ENCODE measurements at regions not wholly inside any gene's neighbourhood (a gene's known extent, or its start where the extent isn't known, plus 50 kb on each side); places are given as distances from the start of the nearest gene placed in this dataset.
"Not testable (repeated sequence)": the region's sequence is repeated elsewhere in the genome, so short reads cannot be mapped to it uniquely, and the experiment has no call there.

- Histone ChIP-seq H3K4me1 (peaks cover 0 to 23% (median 5%) of the 10 kb centered on the region in 3 donors), H3K36me3 (no peaks in the 10 kb centered on the region), H3K27ac (no peak overlapping the region), H3K27me3 (no peaks in the 10 kb centered on the region), H3K4me3 (no peak overlapping the region), H3K9me3 (no peaks in the 10 kb centered on the region)
- no peak for TF ChIP-seq CTCF (IDR thresholded peaks at IDR 0.05)
- intact Hi-C loops (cut with DNase I): no loop called here
- 50 to 51% methylated on average over 4 of the region's 4 CpGs for WGBS, 2 donors
- ATAC-seq: peak in 3 of 4 donors; percentile 34 to 79 (median 37)
- DNase-seq: no peak
- FAIRE-seq: no peak
Measured at GRCh38 chr6:109255946-109256640, 126.2 kb downstream of the CD164 start.

GRCh38 chr6:109255087-109255486 is 127.2 kb downstream of the CD164 start:
- WGBS, 2 donors: 90 to 97% methylated on average over 5 of the region's 5 CpGs
- FAIRE-seq (no peak), ATAC-seq (no peak), DNase-seq (no peak)
- Histone ChIP-seq H3K36me3 (no peaks in the 10 kb centered on the region), H3K27ac (no peak overlapping the region), H3K27me3 (no peaks in the 10 kb centered on the region), H3K9me3 (no peaks in the 10 kb centered on the region), H3K4me3 (no peak overlapping the region), H3K4me1 (peaks cover 0 to 23% (median 5%) of the 10 kb centered on the region in 3 donors)
- intact Hi-C loops (cut with DNase I): no loop called here
- no peak for TF ChIP-seq CTCF (IDR thresholded peaks at IDR 0.05)

GRCh38 chr6:109253366-109253765 is 128.9 kb downstream of the CD164 start:
- Histone ChIP-seq H3K36me3 (no peaks in the 10 kb centered on the region), H3K9me3 (no peaks in the 10 kb centered on the region), H3K4me1 (peaks cover 0 to 16% (median 5%) of the 10 kb centered on the region in 3 donors), H3K4me3 (no peak overlapping the region), H3K27me3 (no peaks in the 10 kb centered on the region), H3K27ac (peak overlapping the region in 1 of 4 donors; percentile 17)
- FAIRE-seq (no peak), ATAC-seq (no peak), DNase-seq (no peak)
- no peak for TF ChIP-seq CTCF (IDR thresholded peaks at IDR 0.05)
- intact Hi-C loops (cut with DNase I): no loop called here

GRCh38 chr6:109252261-109253041 is 129.8 kb downstream of the CD164 start:
- Histone ChIP-seq H3K27ac (peak overlapping the region in 2 of 4 donors; percentile 17 to 36), H3K9me3 (no peaks in the 10 kb centered on the region), H3K27me3 (no peaks in the 10 kb centered on the region), H3K4me1 (peaks cover 0 to 8% (median 5%) of the 10 kb centered on the region in 3 donors), H3K36me3 (no peaks in the 10 kb centered on the region), H3K4me3 (no peak overlapping the region)
- no peak for TF ChIP-seq CTCF (IDR thresholded peaks at IDR 0.05)
- FAIRE-seq: no peak
- intact Hi-C loops (cut with DNase I): no loop called here
- peak in 2 of 4 donors; percentile 47 to 66 for ATAC-seq
- no peak for DNase-seq
- 42 to 64% methylated on average over 3 of the region's 3 CpGs for WGBS, 2 donors

GRCh38 chr6:109251839-109252238 is 130.4 kb downstream of the CD164 start:
- ATAC-seq: no peak
- H3K4me3 ChIP-seq: no peak overlapping the region
- H3K9me3 ChIP-seq: no peaks in the 10 kb centered on the region
- H3K27ac ChIP-seq: no peak overlapping the region
- no peaks in the 10 kb centered on the region for H3K36me3 ChIP-seq
- no peak for TF ChIP-seq CTCF (IDR thresholded peaks at IDR 0.05)
- DNase-seq: no peak
- H3K4me1 ChIP-seq: peaks cover 0 to 8% (median 5%) of the 10 kb centered on the region in 3 donors
- no peak for FAIRE-seq
- intact Hi-C loops (cut with DNase I): no loop called here
- H3K27me3 ChIP-seq: no peaks in the 10 kb centered on the region

GRCh38 chr6:109250544-109251156 is 131.6 kb downstream of the CD164 start:
- FAIRE-seq: not testable (repeated sequence)
- WGBS, 2 donors: 75 to 96% methylated on average over 4 to 23 of the region's 32 CpGs

More at GRCh38 chr6:109250544-109251156, 131.6 kb downstream of the CD164 start:
- intact Hi-C loops (cut with DNase I); H3K36me3 ChIP-seq; H3K27me3 ChIP-seq; DNase-seq; H3K9me3 ChIP-seq; ATAC-seq; H3K4me1 ChIP-seq; H3K4me3 ChIP-seq; H3K27ac ChIP-seq: not testable (repeated sequence)
